Bronchial epithelial cell (primary cell): ENCODE measurements at regions not wholly inside any gene's neighbourhood (a gene's known extent, or its start where the extent isn't known, plus 50 kb on each side); places are given as distances from the start of the nearest gene placed in this dataset.
"Not testable (repeated sequence)": the region's sequence is repeated elsewhere in the genome, so short reads cannot be mapped to it uniquely, and the experiment has no call there.

Experiments
- DNase-seq: peaks from one replicate; pipeline ENCODE4 v3.0.0-alpha.2; 2010; ENCODE audit warnings: low read depth
- FAIRE-seq: peaks from 2 replicates; lab custom pipeline; 2011; peaks lifted over from hg19 to GRCh38; lab: Jason Lieb, UNC
- H3K27me3 ChIP-seq: 2 replicates; pipeline ENCODE4 v1.5.1; 2011; ENCODE audit warnings: low read length; ENCODE audit not compliant: control insufficient read depth, insufficient read depth
- H3K36me3 ChIP-seq: 2 replicates; pipeline ENCODE4 v1.5.1; 2011; ENCODE audit warnings: low read length; ENCODE audit not compliant: control insufficient read depth, insufficient read depth
- H3K4me3 ChIP-seq: 2 replicates; pipeline ENCODE4 v1.5.1; 2011; ENCODE audit warnings: mild to moderate bottlenecking, low read depth, low read length, control low read depth
- CTCF ChIP-seq: IDR thresholded peaks from 2 replicates; pipeline ENCODE4 v1.5.1; 2011; ENCODE audit warnings: mild to moderate bottlenecking, moderate library complexity, low read length, control low read depth, inconsistent platforms; ENCODE audit not compliant: insufficient read depth, severe bottlenecking

DNA sequence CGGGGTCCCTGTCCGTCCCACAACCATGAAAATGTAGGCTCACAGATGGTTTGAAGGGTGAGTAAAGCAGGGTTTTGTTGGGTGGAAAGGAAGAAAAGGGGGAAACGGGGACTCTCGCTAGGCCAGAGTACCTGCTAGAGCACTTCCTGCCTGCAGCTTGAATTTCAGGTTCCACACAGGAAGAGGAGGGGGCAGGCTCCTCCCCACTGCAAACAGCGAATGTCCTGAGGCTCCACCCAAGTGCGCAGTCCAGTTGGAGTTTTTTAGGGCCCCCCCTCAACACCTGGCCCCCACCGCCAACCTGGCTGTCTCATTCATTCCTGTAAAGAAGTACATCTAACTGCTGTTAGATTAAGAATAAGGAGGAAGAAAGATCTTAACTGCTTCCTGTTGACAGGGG lies 414.7 kb downstream of the SH2D4B start:
- no peaks in the 10 kb centered on the region for H3K27me3 ChIP-seq
- H3K36me3 ChIP-seq, result no peaks in the 10 kb centered on the region
- no peak for TF ChIP-seq CTCF
- DNase-seq (no peak), FAIRE-seq (no peak)
- no peak overlapping the region for H3K4me3 ChIP-seq

DNA sequence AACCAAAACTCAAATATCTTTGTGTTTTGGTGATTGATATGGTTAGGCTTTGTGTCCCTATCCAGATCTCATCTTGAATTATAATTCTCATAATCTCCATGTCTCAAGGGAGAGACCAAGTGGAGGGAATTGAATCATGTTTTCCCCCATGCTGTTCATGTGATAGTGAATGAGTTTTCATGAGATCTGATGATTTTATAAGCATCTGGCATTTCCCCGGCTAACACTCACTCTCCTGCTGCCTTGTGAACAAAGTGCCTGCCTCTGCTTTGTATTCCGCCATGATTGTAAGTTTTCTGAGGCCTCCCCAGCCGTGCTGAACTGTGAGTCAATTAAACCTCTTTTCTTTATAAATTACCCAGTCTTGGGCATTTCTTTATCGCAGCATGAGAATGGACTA lies 419.5 kb downstream of the SH2D4B start:
- H3K4me3 ChIP-seq, result no peak overlapping the region
- FAIRE-seq (no peak), DNase-seq (no peak)
- no peaks in the 10 kb centered on the region for H3K36me3 ChIP-seq
- no peaks in the 10 kb centered on the region for H3K27me3 ChIP-seq
- TF ChIP-seq CTCF, result no peak

- no peak for TF ChIP-seq CTCF
- no peak for FAIRE-seq
- no peaks in the 10 kb centered on the region for H3K27me3 ChIP-seq
- H3K4me3 ChIP-seq, result no peak overlapping the region
- H3K36me3 ChIP-seq, result no peaks in the 10 kb centered on the region
- no peak for DNase-seq
Observed at GRCh38 chr10:80964179-80964578, 426.5 kb downstream of the SH2D4B start.

DNA sequence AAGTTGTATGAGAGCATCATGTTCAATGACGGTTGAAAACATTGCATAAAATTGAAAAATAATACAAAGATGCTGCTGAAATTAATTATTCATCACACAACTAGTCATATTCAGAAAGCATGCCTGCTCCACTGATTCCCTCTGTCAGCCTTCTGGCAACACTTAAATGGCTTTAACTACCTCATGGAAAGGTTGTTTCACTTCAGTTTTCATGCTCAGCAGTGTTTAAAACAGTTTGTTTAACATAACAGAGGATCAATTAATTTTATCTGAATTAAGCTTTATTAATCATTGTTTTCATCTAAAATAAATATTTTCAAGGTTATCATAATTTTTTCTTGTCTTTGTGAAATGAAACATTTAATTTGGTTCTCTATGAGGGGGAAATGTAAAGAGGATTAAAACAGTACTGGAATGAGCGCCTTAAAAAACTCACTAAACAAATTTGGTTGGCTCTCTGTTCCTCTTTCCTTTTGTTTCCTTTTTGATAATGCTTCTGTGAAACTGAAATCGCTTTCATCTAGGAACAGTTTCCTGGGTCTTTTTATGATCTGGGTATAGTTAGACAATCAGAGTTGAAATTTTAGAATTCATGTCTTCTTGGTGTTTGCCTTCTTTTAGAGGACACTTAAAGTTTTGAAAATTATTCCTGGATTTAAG lies 427.4 kb downstream of the SH2D4B start:
- TF ChIP-seq CTCF, result no peak
- Histone ChIP-seq H3K4me3 (no peak overlapping the region), H3K36me3 (no peaks in the 10 kb centered on the region), H3K27me3 (no peaks in the 10 kb centered on the region)
- FAIRE-seq, result no peak
- DNase-seq, result no peak

DNA sequence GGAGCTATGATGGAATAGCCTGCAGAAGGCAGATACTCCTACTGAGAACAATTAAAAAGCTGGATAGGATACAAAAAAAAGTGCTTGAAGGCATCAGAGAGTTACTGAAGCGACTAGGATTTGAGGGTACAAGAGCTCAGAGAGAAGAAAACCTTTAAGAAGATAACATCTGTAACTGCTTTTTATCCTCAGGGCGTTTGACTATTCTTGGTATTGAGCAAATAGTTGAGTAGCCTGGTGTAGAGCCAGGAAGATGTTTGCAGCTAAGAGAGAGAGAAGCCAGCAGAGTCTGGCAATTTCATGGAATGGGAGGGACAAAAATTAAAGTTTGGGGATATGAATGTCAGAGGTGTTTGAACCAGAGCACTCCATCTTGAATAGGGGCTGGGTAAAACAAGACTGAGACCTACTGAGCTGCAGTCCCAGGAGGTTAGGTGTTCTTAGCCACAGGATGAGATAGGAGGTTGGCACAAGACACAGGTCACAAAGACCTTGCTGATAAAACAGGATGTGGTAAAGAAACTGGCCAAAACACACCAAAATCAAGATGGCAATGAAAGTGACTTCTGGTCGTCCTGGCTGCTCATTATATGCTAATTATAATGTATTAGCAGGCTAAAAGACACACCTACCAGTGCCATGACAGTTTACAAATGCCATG lies 428.8 kb downstream of the SH2D4B start:
- no peaks in the 10 kb centered on the region for H3K36me3 ChIP-seq
- DNase-seq (no peak), FAIRE-seq (no peak)

GRCh38 chr10:80967357-80967756 lies 429.7 kb downstream of the SH2D4B start:
- H3K36me3 ChIP-seq, H3K27me3 ChIP-seq, DNase-seq, H3K4me3 ChIP-seq, FAIRE-seq: not testable (repeated sequence)

More for the DNA sequence above, 428.8 kb downstream of the SH2D4B start:
- H3K27me3 ChIP-seq, result no peaks in the 10 kb centered on the region
- no peak overlapping the region for H3K4me3 ChIP-seq
- TF ChIP-seq CTCF, result no peak
